Prostate gland (tissue), 2 donors: ENCODE measurements at regions not wholly inside any gene's neighbourhood (a gene's known extent, or its start where the extent isn't known, plus 50 kb on each side); places are given as distances from the start of the nearest gene placed in this dataset.

ENCODE experiments used
- DNase-seq: peaks from one replicate; pipeline ENCODE4 v3.0.0-alpha.2; 2019; ENCODE audit warnings: low spot score
- H3K27ac ChIP-seq, 2 donors: fragments of 200-600 bp; sonication (generic); 2 replicates each; pipeline ENCODE4 v1.5.1; 2017 to 2019
- H3K27me3 ChIP-seq: fragments of 200-600 bp; sonication (generic); replicated peaks from 2 replicates; pipeline ENCODE4 v1.5.1; 2019; ENCODE audit not compliant: insufficient read depth
- H3K36me3 ChIP-seq, 2 donors: fragments of 200-600 bp; sonication (generic); 1 replicate in 1 of 2; 2 replicates in 1 of 2; pipeline versions ENCODE4 v1.5.1 to v1.8.1; 2017 to 2019
- H3K4me1 ChIP-seq: fragments of 200-600 bp; sonication (generic); replicated peaks from 2 replicates; pipeline ENCODE4 v1.5.1; 2019
- H3K4me3 ChIP-seq, 2 donors: fragments of 200-600 bp; sonication (generic); 2 replicates each; pipeline ENCODE4 v1.5.1; 2017 to 2019
- H3K9me3 ChIP-seq: fragments of 200-600 bp; sonication (generic); 2 replicates; pipeline ENCODE4 v1.5.1; 2017
- POLR2A ChIP-seq: fragments of 450-650 bp; IDR thresholded peaks from one replicate; pipeline ENCODE4 v1.6.1; 2016; ENCODE audit warnings: antibody characterized with exemption, mild to moderate bottlenecking
- POLR2AphosphoS5 ChIP-seq: sonication (generic); formaldehyde crosslinking; IDR thresholded peaks from one replicate; pipeline ENCODE4 v1.6.1; 2017; ENCODE audit warnings: antibody characterized with exemption
- WGBS: methylation state at CpG from one replicate; pipeline ENCODE4 v1.1.5; 2018; 5-methylcytosine and 5-hydroxymethylcytosine counted together
- intact Hi-C: fragments of 100-400 bp; cut with DNase I; formaldehyde crosslinking; loops from one replicate; pipeline ENCODE4 v1.14.2; 2022
- TF ChIP-seq, protein P1 (sequence below), 4 experiments: fragments of 200-600 bp in 2 of 4; fragments of 450-650 bp in 2 of 4; sonication (generic) in 2 of 4; IDR thresholded peaks; 1 replicate in 3 of 4; 2 replicates in 1 of 4; pipeline ENCODE4 v1.5.1; 2016 to 2019; ENCODE audit warnings: antibody characterized with exemption in 4 of 4, mild to moderate bottlenecking in 2 of 4, moderate library complexity in 2 of 4

DNA sequence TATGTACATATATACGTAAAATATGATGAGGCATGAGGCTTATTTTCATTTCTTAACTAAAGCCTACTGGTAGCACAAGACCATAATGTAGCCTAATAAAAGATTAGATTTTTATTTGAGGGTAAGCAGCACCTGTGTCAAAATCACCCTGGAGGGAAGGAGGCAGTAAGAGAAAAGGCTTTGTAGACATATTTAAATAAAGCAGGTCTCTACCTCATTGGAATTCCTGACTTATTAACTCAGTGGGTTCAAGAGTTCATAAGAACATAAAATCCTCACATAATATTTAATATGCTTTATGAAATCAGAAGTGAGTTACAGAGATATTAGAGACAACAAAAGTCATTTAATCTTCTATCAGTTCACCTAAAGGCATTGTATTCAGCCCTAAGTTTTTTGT lies 261.6 kb upstream of the ANKRD50 start:
- H3K27me3 ChIP-seq: no peaks in the 10 kb centered on the region
- no peak for DNase-seq
- no peaks in the 10 kb centered on the region for H3K9me3 ChIP-seq
- WGBS: 64% methylated on average over 1 of the region's 1 CpG
- no peaks in the 10 kb centered on the region for H3K4me1 ChIP-seq
- no peaks in the 10 kb centered on the region for H3K36me3 ChIP-seq
- H3K27ac ChIP-seq: peak overlapping the region in 1 of 2 donors; percentile 23
- H3K4me3 ChIP-seq: no peak overlapping the region
- intact Hi-C loops: no loop called here
- TF ChIP-seq, protein P1, sequence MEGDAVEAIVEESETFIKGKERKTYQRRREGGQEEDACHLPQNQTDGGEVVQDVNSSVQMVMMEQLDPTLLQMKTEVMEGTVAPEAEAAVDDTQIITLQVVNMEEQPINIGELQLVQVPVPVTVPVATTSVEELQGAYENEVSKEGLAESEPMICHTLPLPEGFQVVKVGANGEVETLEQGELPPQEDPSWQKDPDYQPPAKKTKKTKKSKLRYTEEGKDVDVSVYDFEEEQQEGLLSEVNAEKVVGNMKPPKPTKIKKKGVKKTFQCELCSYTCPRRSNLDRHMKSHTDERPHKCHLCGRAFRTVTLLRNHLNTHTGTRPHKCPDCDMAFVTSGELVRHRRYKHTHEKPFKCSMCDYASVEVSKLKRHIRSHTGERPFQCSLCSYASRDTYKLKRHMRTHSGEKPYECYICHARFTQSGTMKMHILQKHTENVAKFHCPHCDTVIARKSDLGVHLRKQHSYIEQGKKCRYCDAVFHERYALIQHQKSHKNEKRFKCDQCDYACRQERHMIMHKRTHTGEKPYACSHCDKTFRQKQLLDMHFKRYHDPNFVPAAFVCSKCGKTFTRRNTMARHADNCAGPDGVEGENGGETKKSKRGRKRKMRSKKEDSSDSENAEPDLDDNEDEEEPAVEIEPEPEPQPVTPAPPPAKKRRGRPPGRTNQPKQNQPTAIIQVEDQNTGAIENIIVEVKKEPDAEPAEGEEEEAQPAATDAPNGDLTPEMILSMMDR (IDR thresholded peaks at IDR 0.05): no peak
- TF ChIP-seq POLR2A: no peak
- TF ChIP-seq POLR2AphosphoS5: no peak

DNA sequence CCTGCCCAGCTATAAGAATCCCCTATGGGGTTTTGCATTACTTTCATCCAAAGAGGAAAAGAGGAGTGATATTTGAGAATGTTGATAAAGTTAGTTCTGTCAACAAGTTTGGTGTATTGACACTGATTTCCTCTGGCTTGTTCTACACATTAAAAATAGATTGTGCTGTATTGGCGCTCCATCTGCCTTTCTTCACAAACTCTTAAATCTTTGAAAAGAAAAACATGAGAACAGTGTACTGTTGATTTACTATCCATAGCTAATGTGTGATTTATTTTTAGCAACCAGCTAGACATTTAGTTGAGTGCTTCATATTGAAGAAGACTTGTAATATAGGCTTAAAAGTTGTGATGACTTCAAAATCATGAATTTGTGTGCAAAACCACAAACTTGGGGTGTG lies 261.2 kb upstream of the ANKRD50 start:
- intact Hi-C loops: no loop called here
- no peaks in the 10 kb centered on the region for H3K27me3 ChIP-seq
- WGBS: 53% methylated on average over 1 of the region's 1 CpG
- H3K4me3 ChIP-seq: no peak overlapping the region
- H3K9me3 ChIP-seq: no peaks in the 10 kb centered on the region
- no peak for DNase-seq
- H3K27ac ChIP-seq: peak overlapping the region in 1 of 2 donors; percentile 23
- TF ChIP-seq, protein P1 (IDR thresholded peaks at IDR 0.05): no peak
- TF ChIP-seq POLR2AphosphoS5: peak; percentile 30
- no peaks in the 10 kb centered on the region for H3K36me3 ChIP-seq
- H3K4me1 ChIP-seq: no peaks in the 10 kb centered on the region

DNA sequence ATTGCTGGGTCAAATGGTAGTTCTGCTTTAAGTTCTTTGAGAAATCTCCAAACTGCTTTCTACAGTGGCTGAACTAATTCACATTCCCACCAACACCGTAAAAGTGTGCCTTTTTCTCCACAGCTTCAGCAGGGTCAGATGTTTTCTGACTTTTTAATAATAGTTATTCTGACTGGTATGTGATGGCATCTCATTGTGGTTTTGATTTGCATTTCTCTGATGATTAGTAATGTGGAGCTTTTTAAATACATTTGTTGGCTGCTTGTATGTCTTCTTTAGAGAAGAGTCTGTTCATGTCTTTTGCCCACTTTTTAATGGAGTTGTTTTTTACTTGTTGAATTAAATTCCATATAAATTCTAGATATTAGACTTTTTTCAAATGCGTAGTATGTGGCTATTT lies 257.5 kb upstream of the ANKRD50 start:
- 96% methylated on average over 2 of the region's 2 CpGs for WGBS
- H3K36me3 ChIP-seq: no peaks in the 10 kb centered on the region
- DNase-seq: no peak
- no peaks in the 10 kb centered on the region for H3K4me1 ChIP-seq
- no peaks in the 10 kb centered on the region for H3K27me3 ChIP-seq
- no peak for TF ChIP-seq POLR2A
- TF ChIP-seq, protein P1 (IDR thresholded peaks at IDR 0.05): no peak
- TF ChIP-seq POLR2AphosphoS5: no peak
- no peaks in the 10 kb centered on the region for H3K9me3 ChIP-seq
- H3K27ac ChIP-seq: no peak overlapping the region
- intact Hi-C loops: no loop called here
- no peak overlapping the region for H3K4me3 ChIP-seq

DNA sequence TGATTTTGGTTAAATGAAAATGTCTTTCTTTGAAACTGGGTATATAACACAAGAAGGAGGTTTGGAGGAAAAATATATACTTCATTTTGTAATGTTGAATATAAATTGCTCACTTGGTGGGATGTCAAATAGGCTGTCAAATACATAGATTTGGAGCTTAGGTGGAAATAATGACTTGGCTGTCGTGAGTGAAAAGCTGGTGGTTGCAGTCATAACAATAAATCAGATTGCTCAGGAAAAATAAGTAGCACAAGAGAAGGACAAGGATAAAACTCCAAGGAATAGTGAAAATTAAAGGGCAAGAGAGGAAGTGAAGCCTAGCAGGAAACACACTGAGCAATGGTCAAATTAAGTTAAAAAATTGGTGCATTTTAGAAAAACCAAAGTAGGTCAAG lies 253.0 kb upstream of the ANKRD50 start:
- peaks cover 2% of the 10 kb centered on the region for H3K4me1 ChIP-seq
- TF ChIP-seq, protein P1 (IDR thresholded peaks at IDR 0.05): no peak
- intact Hi-C loops: no loop called here
- H3K27me3 ChIP-seq: no peaks in the 10 kb centered on the region
- H3K9me3 ChIP-seq: no peaks in the 10 kb centered on the region
- DNase-seq: no peak
- H3K4me3 ChIP-seq: no peak overlapping the region
- no peaks in the 10 kb centered on the region for H3K36me3 ChIP-seq
- WGBS: 83% methylated on average over 1 of the region's 1 CpG
- H3K27ac ChIP-seq: no peak overlapping the region

DNA sequence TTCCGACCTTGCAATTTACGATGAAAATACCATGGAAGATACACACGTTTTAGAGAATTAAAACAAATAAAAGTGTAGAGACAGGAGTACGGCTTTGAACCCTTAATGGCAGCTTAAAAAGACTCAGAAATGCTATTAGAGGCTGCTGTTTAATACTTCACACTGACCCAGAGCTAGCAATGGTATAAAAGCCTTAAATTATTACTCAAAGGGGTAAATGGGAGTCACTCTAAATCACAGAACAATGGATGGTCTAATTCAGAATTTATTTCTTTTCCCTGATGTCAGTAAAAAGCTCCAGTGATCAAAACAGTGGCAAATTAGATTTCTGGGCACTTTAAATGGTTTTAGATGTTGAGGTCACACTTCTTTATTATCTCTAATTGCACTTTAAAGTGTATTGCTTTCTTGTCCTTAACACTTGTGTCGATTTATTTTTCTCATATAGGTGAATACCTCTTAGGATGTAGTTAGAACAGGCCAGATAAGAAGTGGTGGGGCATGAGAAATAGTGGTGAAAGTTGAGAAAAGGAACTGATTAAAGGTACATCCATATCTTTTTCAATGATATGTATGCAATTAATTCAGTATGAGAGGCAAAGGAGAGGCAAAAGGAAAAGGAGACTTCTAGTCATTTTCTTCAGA lies 252.4 kb upstream of the ANKRD50 start:
- no peak overlapping the region for H3K27ac ChIP-seq
- 25% methylated on average over 5 of the region's 5 CpGs for WGBS
- H3K27me3 ChIP-seq: no peaks in the 10 kb centered on the region
- intact Hi-C loops: no loop called here
- no peak for DNase-seq
- H3K9me3 ChIP-seq: no peaks in the 10 kb centered on the region
- H3K36me3 ChIP-seq: no peaks in the 10 kb centered on the region
- TF ChIP-seq POLR2AphosphoS5: no peak
- TF ChIP-seq, protein P1 (IDR thresholded peaks at IDR 0.05): no peak
- no peak overlapping the region for H3K4me3 ChIP-seq
- H3K4me1 ChIP-seq: peaks cover 2% of the 10 kb centered on the region
